KG1 (cell line): ENCODE measurements at regions not wholly inside any gene's neighbourhood (a gene's known extent, or its start where the extent isn't known, plus 50 kb on each side); places are given as distances from the start of the nearest gene placed in this dataset.
"Not testable (repeated sequence)": the region's sequence is repeated elsewhere in the genome, so short reads cannot be mapped to it uniquely, and the experiment has no call there.

Experiments used
- DNase-seq: peaks from one replicate; lab custom pipeline; 2025; lab: John Stamatoyannopoulos, UW

- no peak for DNase-seq
Measured at GRCh38 chr11:134866215-134866614, 454.2 kb upstream of the B3GAT1 start.

DNA sequence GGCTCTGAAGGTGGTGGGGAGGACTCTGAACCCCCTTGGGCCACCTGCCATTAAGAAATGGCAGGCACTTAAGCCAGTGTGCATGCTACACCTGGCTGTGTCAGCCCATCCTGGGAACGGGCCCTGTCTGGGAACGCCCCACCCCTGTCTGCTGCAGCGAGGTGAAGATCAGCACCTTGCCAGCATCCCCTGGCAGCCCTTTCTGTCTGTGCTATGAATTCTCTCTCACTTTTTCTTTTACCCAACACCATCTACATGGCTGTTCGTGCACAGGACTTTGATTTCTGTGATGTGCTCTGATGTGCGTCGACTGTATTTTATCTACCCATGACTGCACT, 452.9 kb upstream of the B3GAT1 start:
- DNase-seq: no peak

GRCh38 chr11:134864233-134864967, 452.4 kb upstream of the B3GAT1 start:
- no peak for DNase-seq

DNA sequence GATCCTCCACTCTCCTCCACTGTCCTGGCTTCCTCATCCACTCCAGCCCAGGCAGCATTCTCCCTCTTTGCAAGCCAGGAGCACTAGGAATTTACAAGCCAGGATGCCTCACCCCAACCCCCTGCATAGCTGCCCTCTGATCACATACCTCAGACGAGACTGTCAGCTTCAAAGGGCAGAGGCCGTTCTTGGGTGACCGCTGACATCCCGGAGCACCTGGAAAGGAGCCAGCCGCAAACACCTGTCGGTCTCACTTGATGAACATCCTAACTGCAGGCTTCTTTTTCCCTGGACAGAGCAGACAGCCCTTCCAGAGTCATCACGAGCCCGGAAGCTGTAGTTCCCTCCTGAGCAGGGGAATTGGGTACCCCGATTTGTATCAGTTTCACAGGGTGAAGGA, 451.3 kb upstream of the B3GAT1 start:
- DNase-seq: no peak

- DNase-seq: no peak
Measured at GRCh38 chr11:134862587-134863195, 450.6 kb upstream of the B3GAT1 start.

GRCh38 chr11:134862105-134862502, 450.1 kb upstream of the B3GAT1 start:
- no peak for DNase-seq

GRCh38 chr11:134861490-134862104, 449.6 kb upstream of the B3GAT1 start:
- no peak for DNase-seq

DNA sequence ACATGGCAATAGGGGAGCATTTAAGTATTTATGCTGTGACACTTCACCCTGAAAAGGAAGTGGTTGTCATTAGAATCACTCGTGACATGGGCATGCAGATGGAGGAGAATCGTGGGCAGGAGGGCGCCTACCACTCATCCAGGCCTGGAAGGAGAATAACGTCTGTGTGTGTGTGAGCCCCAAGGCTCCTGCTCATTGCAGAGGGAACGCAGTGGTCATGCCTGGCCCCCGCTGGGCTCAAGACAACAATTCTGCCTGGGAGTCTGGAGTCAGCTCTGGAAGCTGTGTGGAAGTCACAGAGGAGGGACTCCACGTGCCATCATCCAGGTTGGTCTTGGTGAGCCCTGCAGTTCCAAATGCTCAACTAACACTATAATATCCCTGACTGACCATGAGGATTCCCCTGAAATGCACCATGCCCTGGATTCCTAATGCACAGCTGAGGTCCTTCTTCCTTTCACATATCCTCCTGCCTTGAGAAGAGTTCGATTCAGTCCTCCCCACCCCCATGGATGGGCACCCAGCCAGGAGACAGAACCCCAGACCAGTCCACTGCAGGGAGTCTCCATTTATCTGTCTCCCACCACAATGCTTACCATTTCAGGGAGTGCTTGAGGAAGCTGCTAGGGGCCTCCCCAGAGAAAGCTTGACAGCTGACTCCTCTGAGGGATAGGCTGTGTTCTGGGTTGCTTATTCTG, 446.9 kb upstream of the B3GAT1 start:
- DNase-seq: no peak

DNA sequence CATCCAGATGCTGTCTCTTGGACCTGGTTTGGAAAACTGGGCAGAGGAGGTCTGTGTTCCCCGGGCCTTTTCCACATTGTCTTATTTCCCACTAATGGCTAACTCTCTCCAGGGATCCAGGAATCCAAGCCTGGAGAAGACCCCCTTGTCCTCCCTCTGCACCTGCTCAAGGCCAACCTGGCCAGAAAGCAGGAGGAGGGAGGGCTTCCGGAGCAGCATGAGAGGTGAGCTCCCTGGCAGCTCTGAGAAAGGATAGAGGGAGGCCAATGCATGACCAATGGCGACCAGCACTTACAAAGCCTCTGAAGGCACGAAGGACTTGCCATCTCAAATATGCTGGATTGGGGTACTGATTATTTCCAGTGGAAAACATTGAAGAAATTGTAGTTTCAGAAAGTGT, 445.0 kb upstream of the B3GAT1 start:
- no peak for DNase-seq

DNA sequence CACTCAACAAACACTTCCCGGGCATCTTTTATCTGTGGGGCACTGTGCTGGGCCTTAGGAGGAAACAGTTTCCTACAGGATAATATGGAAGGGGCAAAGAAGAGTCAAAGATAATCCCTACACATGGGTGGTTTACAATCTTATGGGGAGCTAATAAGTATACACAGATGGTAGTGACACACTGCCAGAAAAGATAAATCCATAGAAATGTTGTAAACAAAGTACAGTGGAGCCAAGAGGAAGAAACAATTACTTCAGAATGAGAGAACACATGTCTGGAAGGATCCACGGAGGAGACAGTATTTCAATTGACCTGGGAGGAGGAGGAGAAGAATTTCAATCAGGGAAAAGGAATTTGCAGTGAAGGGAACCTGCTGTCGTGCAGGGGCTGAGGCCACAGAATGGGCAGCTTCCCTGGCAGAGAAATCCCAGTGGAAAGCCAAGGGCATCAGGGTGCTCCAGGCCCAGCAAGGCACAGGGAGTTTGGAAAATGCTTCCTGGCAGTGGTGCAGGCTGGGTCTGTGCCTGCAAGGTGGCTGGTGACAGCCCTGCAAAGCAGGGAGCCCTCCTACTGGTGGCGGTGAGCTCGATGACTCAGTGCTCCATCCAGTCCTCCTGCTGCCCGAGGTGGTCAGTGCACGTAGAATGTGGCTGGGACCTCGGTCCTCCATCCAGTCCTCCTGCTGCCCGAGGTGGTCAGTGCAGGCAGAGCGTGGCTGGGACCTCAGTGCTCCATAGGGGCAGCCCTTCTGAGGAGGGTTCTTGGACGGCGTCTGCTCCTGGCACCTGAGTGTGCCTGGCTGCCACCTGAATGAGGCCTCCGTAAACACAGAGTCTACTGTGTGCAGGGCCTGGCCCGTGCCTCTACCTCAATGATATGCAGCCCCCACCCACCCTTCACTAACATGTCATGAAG, 444.3 kb upstream of the B3GAT1 start:
- DNase-seq: no peak

DNA sequence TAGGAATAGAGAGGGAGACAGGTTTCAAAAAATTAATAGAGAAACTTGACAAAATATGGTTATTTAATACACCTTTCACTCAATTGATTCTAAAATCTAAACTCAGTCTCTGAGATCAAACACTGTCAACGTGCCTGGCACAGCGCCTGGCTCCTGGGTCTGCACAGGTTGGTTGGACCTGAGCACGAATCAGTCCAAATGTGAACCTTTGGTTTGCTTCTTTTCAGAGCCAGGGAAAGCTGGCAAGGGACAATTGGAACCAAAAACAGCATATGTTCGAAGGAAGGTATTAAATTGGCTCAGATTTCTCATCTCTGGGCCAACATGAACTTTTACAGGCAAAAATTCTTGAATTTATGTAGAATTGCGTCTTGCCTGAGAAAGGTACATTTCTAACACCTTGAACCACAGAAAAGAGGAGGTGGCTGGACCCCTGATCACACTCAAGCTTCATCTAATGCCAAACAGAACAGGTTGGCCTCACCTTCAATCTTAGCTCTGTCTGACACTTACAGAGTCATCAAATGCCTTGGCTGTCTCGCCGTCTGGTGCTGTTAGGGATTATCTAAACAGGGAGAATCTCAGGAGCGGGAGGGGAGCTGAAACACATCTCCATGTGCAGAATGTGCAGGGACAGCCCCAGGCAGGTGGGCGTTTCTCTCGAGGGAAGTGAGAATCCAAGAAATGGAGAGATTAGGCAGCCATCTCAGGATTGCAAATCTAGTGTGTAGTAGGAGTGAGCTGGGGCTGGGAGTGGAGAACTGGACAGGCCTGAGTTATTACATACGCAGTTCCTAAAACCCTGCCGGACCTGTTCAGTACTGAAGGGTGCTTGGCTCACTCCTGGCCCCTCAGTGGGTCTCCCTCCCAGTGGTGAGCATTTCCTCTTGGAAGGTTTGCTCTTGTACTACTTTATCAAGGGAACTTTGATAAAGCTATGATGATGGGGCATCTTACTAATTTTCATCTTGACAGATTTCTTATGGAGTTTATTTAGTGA, 442.2 kb upstream of the B3GAT1 start:
- DNase-seq: no peak

DNA sequence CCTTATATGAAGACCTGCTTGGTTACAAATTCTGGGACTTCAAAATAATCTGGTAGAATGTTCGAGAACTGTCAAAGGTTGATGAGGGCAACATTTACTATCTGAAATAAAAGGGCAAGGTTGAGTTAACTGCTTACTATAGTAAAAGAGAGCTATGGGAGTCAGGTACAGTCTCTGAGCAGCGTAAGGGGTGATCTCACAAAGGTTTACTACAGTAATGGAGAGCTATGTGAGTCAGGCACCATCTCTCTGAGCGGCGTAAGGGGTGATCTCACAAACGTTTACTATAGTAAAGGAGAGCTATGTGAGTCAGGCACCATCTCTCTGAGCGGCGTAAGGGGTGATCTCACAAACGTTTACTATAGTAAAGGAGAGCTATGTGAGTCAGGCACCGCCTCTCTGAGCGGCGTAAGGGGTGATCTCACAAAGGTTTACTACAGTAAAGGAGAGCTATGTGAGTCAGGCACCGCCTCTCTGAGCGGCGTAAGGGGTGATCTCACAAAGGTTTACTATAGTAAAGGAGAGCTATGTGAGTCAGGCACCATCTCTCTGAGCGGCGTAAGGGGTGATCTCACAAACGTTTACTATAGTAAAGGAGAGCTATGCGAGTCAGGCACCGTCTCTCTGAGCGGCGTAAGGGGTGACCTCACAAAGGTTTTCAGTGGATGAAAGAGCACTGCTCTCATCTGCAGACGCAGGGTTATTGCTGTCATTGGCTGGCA, 439.6 kb upstream of the B3GAT1 start:
- not testable (repeated sequence) for DNase-seq

DNA sequence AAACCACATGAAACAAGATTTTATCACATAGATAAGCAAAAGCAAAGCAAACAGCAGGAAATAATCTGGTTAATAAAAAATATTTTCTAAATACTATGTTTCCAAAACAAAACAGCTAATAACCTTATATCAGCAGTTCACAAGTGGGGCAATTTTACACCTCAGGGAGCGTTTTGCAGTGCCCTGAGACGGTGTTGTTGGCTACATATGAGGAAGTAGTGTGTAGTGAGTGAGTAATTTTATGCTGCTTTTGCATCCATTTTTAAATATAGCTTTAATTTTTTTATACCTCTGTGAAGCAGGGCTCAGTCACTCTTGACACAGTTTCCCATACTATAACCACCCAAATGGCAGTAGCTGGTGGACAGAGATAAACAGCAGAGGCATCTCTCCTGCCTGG, 438.5 kb upstream of the B3GAT1 start:
- no peak for DNase-seq

DNA sequence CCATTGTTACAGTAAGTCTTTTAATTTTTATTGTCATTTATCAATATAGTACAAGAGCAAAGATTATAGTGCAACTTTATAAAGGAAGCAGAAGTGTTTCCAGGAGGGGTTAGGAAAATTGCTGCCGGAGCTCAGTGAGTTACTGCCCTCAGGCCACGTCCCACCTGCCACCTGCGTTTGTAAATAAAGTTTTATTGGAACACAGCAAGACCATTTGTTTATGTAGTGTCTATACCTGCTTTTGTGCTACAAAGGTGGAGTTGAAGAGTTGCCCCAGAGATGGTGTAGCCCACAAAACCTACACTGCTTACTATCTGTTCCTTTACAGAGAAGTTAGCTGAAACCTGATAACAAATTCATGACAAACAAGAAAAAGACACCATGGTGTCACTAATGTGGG, 437.8 kb upstream of the B3GAT1 start:
- no peak for DNase-seq

GRCh38 chr11:134847083-134847715, 435.2 kb upstream of the B3GAT1 start:
- DNase-seq: no peak

DNA sequence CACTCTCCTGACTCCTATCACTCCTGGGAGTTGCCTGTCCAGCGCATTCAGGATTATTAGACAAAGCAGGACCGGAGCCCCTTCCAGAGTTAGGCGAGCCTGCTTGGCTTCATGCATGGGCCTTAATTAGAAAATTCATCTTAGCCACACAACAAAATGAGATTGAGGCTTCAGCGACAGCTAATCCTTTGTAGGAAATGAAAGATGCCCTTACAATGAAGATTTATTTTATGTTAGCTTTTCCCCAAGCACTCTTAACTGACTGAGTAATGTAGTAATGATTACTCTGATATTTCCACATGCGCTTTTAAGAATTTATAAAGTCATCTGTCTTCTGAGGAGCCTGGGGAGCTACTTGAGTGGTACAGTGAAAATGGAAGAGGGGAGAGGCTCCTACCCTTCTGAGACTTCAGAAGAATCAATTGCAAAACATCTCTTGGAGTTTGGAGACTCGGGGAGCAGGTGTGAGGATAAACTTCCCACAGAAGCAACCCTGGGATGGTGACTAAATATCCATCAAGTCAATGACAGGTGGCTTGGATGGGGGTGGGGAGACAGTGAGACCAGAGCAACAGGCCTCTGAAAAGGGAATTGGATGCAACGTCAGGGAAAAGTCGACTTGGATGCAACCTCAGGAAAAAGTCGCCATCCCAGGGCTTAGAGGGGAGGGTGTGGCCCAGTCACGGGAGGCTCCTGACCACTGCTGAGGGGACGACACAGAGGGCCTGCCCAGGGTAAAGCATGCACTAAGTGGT, 434.5 kb upstream of the B3GAT1 start:
- no peak for DNase-seq

- DNase-seq: no peak
Measured at GRCh38 chr11:134845474-134846327, 433.7 kb upstream of the B3GAT1 start.

- no peak for DNase-seq
Measured at GRCh38 chr11:134844838-134845237, 432.8 kb upstream of the B3GAT1 start.
